ENCODE measurements at regions not wholly inside any gene's neighbourhood (a gene's known extent, or its start where the extent isn't known, plus 50 kb on each side); places are given as distances from the start of the nearest gene placed in this dataset.
"Not testable (repeated sequence)": the region's sequence is repeated elsewhere in the genome, so short reads cannot be mapped to it uniquely, and the experiment has no call there.

GRCh38 chr4:129747756-129748155, 651.8 kb downstream of the C4orf33 start:
- in situ Hi-C loops (cut with HindIII; ENCODE audit: low pct_ligation_motif_present, low pct_unique_long_range_greater_than_20kb, low sequenced_read_pairs) = no loop called here
- DNase-seq = no peak

- DNase-seq = no peak
- in situ Hi-C loops (cut with HindIII; ENCODE audit: low pct_ligation_motif_present, low pct_unique_long_range_greater_than_20kb, low sequenced_read_pairs) = no loop called here
Measured at GRCh38 chr4:129748991-129749390, 653.0 kb downstream of the C4orf33 start.

GRCh38 chr4:129751646-129752045, 655.7 kb downstream of the C4orf33 start:
- no peak for DNase-seq
- in situ Hi-C loops (cut with HindIII; ENCODE audit: low pct_ligation_motif_present, low pct_unique_long_range_greater_than_20kb, low sequenced_read_pairs) = no loop called here

DNA sequence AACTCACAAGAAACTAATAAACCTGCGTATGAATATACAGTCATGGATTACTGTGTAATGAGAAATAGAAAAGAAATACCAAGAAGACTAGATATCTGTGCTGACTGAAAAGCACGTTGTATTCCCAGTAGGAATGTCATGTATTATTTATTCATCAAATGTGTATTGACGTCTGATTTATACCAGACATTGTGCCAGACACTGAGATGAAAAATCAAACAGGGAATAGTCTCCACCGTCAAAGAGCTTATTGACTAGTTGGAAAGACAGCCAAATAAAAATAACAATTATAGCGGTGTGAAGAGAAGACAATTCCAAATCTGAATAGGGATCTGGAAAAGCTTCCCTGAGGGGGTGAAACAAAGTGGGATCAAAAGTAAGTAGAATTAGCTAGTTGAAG, 687.6 kb downstream of the C4orf33 start:
- DNase-seq = no peak
- in situ Hi-C loops (cut with HindIII; ENCODE audit: low pct_ligation_motif_present, low pct_unique_long_range_greater_than_20kb, low sequenced_read_pairs) = no loop called here

- in situ Hi-C loops (cut with HindIII; ENCODE audit: low pct_ligation_motif_present, low pct_unique_long_range_greater_than_20kb, low sequenced_read_pairs) = no loop called here
Measured at GRCh38 chr4:129788486-129788885, 692.5 kb downstream of the C4orf33 start.

DNA sequence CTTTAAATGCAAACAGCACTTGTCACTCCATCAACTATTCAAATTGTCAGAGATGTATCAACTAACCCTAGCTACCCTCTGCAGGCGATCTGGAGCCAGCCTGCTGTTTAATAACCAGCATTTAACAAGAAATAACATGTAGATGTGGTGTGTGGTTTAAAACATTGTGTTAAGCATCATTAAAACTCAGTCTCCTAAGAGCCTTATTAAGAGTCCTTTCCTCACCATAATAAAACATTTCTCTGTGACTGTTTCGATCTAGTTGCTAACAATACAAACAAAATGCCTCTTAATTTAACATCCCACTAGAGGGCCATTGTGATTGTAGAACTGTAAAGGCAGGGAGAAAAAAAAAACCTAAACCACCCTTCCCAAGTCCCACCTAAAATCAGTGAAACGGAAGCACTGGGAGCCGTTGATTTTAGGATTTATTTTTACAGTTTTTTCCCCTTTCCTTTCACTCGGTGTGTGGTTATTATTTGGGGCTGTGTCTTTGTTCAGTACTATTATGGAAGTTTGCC, 708.6 kb downstream of the C4orf33 start:
- DNase-seq = no peak
- in situ Hi-C loops (cut with HindIII; ENCODE audit: low pct_ligation_motif_present, low pct_unique_long_range_greater_than_20kb, low sequenced_read_pairs) = no loop called here

More at GRCh38 chr4:129788486-129788885, 692.5 kb downstream of the C4orf33 start:
- DNase-seq = no peak

GRCh38 chr4:129806986-129807385, 711.0 kb downstream of the C4orf33 start:
- in situ Hi-C loops (cut with HindIII; ENCODE audit: low pct_ligation_motif_present, low pct_unique_long_range_greater_than_20kb, low sequenced_read_pairs) = no loop called here
- DNase-seq = no peak

GRCh38 chr4:129808242-129808641, 712.3 kb downstream of the C4orf33 start:
- DNase-seq = no peak
- in situ Hi-C loops (cut with HindIII; ENCODE audit: low pct_ligation_motif_present, low pct_unique_long_range_greater_than_20kb, low sequenced_read_pairs) = no loop called here

DNA sequence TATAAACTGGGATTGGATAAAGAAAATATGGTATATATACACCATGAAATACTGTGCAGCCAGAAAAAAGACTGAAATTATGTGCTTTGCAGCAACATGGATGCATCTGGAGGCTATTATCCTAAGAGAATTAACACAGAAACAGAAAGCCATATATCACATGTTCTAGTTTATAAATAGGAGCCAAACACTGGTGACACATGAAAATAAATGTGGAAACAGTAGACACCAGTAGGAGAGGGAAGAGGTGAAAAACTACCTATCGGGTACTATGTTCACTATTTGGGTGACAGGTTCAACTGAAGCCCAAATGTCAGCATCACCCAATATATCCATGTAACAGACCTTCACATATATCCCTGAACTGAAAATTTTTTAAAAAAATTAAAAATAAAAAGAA, 725.1 kb downstream of the C4orf33 start:
- no peak for DNase-seq
- in situ Hi-C loops (cut with HindIII; ENCODE audit: low pct_ligation_motif_present, low pct_unique_long_range_greater_than_20kb, low sequenced_read_pairs) = no loop called here

DNA sequence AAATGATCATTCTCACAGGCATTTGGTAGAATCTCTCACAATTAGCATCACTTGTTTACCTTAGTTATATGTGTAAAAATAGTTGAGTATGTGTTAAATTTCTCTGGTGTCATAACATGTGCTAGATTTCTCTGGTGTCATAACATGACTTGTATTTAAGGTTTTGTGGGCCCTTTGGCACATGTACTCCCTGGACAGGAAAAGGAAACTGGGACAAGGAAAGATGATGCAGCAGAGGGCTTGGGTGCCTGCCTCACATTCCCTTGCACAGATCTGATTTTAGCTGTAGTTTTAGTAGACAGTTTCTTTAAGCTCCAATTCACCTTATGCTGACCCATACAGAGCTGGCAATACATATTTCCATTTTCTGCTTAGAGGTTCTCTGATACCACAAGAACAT, 726.0 kb downstream of the C4orf33 start:
- DNase-seq = no peak
- in situ Hi-C loops (cut with HindIII; ENCODE audit: low pct_ligation_motif_present, low pct_unique_long_range_greater_than_20kb, low sequenced_read_pairs) = no loop called here

DNA sequence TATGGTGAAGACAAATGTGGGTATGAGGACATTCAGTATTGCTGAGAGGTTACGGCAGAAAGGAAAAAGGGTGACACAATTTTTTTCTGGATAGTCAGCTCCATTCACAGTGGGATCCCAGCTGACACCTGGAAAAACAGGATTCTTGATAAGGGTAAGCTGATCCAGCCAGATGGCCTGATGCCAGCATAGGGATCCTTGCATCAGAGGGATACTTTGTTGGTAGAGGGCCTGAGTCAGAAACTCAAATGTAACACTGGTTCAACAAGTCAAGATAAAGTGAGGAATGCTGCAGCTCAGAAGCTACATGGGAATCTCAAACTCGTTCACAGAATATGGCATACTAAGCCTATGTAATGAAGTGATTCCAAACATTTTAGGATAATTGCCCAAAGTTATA, 726.7 kb downstream of the C4orf33 start:
- no peak for DNase-seq
- in situ Hi-C loops (cut with HindIII; ENCODE audit: low pct_ligation_motif_present, low pct_unique_long_range_greater_than_20kb, low sequenced_read_pairs) = no loop called here

DNA sequence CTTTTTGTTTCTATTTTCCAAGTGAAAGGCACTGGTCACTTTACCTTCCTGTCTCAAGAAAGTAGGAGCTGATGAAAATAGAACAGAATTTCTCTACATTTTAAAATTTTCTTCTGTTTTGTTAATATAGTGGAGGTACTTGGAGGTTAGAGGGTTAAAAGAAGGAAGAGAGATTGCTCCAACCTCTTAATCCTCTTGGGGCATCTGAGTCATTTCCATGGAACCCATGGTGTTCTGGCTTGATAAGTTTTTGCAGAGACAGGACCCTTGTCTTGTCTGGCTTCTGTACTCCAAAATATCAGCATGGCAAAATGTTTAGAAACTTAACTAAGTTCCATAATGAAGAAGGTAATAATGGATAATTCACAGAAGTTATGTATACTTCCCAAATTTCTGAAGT, 727.2 kb downstream of the C4orf33 start:
- in situ Hi-C loops (cut with HindIII; ENCODE audit: low pct_ligation_motif_present, low pct_unique_long_range_greater_than_20kb, low sequenced_read_pairs) = no loop called here
- no peak for DNase-seq

DNA sequence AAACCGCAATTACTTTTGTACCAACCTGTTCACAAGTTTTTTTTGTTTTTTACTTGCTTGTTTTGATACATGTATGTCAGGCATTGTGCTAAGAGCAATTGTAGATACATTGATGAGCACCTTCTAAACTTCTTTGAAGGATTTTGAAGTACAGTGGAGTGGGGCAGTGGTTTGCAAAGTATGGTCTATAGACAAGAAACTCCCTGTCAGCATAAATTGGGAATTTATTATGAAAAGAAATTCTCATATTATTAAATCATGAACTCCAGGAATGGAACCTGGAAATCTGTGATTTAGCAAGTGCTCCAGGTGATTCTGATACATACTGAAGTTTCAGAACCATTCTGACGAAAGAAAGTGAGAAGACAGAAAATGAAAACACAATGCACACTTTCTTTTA, 733.4 kb downstream of the C4orf33 start:
- in situ Hi-C loops (cut with HindIII; ENCODE audit: low pct_ligation_motif_present, low pct_unique_long_range_greater_than_20kb, low sequenced_read_pairs) = no loop called here
- no peak for DNase-seq

GRCh38 chr4:129839687-129840086, 743.7 kb downstream of the C4orf33 start:
- no peak for DNase-seq
- in situ Hi-C loops (cut with HindIII; ENCODE audit: low pct_ligation_motif_present, low pct_unique_long_range_greater_than_20kb, low sequenced_read_pairs) = no loop called here

DNA sequence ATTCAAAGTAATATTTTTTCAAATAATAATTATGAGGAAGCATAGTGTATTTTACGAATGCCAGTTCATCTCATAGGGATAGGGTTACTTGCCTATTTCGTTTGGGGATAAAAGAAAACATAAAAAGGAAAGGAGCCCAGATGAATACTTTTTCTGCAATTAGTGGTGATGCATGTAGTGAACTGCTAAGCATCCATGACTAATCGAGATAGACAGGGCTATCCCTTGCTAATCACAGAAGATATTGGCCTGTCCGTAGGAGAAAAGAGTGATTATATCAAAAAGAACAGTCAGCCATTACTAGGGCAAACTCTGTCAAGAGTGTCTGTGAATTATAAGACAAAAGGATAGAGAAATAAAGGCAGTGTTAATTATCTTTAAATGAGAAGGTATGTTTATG, 746.1 kb downstream of the C4orf33 start:
- in situ Hi-C loops (cut with HindIII; ENCODE audit: low pct_ligation_motif_present, low pct_unique_long_range_greater_than_20kb, low sequenced_read_pairs) = no loop called here
- DNase-seq = no peak

GRCh38 chr4:129852434-129852833, 756.5 kb downstream of the C4orf33 start:
- in situ Hi-C loops (cut with HindIII; ENCODE audit: low pct_ligation_motif_present, low pct_unique_long_range_greater_than_20kb, low sequenced_read_pairs) = no loop called here
- DNase-seq = no peak

DNA sequence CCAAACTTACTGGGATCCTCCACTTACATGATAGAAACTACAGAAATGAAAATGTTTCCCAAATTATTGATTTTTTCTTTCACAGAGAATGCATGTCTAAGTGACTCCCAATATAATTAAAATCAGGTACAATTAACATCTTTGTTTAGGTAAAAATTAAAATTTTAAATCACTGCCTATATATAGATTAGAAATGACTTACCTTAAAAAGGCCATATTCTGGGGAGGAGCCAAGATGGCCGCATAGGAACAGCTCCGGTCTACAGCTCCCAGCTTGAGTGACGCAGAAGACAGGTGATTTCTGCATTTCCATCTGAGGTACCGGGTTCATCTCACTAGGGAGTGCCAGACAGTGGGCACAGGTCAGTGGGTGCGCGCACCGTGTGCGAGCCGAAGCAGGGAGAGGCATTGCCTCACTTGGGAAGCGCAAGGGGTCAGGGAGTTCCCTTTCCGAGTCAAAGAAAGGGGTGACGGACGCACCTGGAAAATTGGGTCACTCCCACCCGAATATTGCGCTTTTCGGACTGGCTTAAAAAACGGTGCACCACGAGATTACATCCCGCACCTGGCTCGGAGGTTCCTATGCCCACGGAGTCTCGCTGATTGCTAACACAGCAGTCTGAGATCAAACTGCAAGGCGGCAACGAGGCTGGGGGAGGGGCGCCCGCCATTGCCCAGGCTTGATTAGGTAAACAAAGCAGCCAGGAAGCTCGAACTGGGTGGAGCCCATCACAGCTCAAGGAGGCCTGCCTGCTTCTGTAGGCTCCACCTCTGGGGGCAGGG, 757.9 kb downstream of the C4orf33 start:
- in situ Hi-C loops (cut with HindIII; ENCODE audit: low pct_ligation_motif_present, low pct_unique_long_range_greater_than_20kb, low sequenced_read_pairs); DNase-seq: not testable (repeated sequence)

DNA sequence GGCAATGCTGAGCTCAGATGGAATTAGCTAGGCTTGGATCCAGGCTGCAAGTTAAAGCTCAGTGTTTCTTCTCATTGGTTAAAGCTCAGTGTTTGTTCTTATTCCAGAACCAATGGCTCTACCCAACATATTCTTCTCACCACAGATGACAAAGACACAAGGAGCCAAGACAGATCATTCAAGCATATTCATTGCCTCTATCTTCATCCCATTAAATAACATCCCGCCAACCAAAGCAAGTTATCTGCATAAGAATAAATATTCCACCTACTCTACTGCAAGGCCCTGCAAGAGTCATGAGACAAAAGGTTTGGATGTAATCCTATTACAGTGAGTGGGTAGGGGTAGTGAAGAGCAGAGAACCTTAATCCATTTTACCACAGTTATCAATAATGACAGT, 766.5 kb downstream of the C4orf33 start:
- in situ Hi-C loops (cut with HindIII; ENCODE audit: low pct_ligation_motif_present, low pct_unique_long_range_greater_than_20kb, low sequenced_read_pairs) = no loop called here
- no peak for DNase-seq

DNA sequence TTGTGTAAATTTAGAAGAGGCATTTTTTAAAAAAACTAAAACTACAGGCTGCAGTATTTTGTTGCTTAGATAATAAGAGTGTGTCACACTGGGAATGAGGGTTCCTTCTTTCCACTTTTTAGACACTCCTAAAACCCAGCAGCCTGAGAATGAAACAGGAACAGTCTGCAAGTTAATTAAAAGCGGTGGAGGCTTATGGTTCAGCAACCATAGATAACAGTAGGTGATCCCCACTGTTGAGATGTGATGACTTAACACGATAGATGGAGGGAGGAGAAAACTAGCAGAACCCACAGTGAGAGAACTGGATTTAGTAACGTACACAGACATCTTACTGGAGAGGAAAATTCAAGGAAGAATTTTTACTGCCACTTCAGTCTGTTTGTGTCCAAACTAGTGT, 767.3 kb downstream of the C4orf33 start:
- no peak for DNase-seq
- in situ Hi-C loops (cut with HindIII; ENCODE audit: low pct_ligation_motif_present, low pct_unique_long_range_greater_than_20kb, low sequenced_read_pairs) = no loop called here

- in situ Hi-C loops (cut with HindIII; ENCODE audit: low pct_ligation_motif_present, low pct_unique_long_range_greater_than_20kb, low sequenced_read_pairs) = no loop called here
Measured at GRCh38 chr4:129883996-129884395, 788.0 kb downstream of the C4orf33 start.

More at GRCh38 chr4:129883996-129884395, 788.0 kb downstream of the C4orf33 start:
- DNase-seq = no peak
